ENCODE measurements at regions not wholly inside any gene's neighbourhood (a gene's known extent, or its start where the extent isn't known, plus 50 kb on each side); places are given as distances from the start of the nearest gene placed in this dataset.
A peak's percentile ranks its signal among the peaks of the same experiment; 100 is the strongest.
"Not testable (repeated sequence)": the region's sequence is repeated elsewhere in the genome, so short reads cannot be mapped to it uniquely, and the experiment has no call there.

- DNase-seq (ENCODE audit: insufficient read length, low spot score), result no peak
- TF ChIP-seq PAX5 (IDR thresholded peaks at IDR 0.05; ENCODE audit: insufficient read depth, low read length, severe bottlenecking), result no peak
- no peak for TF ChIP-seq SPI1 (IDR thresholded peaks at IDR 0.05; ENCODE audit: low read depth, low read length)
- TF ChIP-seq POU2F2 (IDR thresholded peaks at IDR 0.05; ENCODE audit: low read depth, low read length), result no peak
- no peak for TF ChIP-seq POLR2AphosphoS5 (IDR thresholded peaks at IDR 0.05; ENCODE audit: low read depth, low read length)
- TF ChIP-seq POLR2A (IDR thresholded peaks at IDR 0.05; ENCODE audit: low read depth, low read length), result no peak
- TF ChIP-seq TAF1 (IDR thresholded peaks at IDR 0.05; ENCODE audit: low read depth, low read length), result no peak
- FAIRE-seq, result no peak
These were observed 50.1 kb upstream of the N4BP3 start for GRCh38 chr5:178063277-178063676.

GRCh38 chr5:178058321-178059012 is 54.9 kb upstream of the N4BP3 start:
- no peak for FAIRE-seq
- no peak for DNase-seq (ENCODE audit: insufficient read length, low spot score)

GRCh38 chr5:178057839-178058238 is 55.5 kb upstream of the N4BP3 start:
- no peak for DNase-seq (ENCODE audit: insufficient read length, low spot score)
- FAIRE-seq, result no peak
- no peak for TF ChIP-seq PAX5 (IDR thresholded peaks at IDR 0.05; ENCODE audit: insufficient read depth, low read length, severe bottlenecking)
- TF ChIP-seq SPI1 (IDR thresholded peaks at IDR 0.05; ENCODE audit: low read depth, low read length), result no peak
- no peak for TF ChIP-seq POLR2A (IDR thresholded peaks at IDR 0.05; ENCODE audit: low read depth, low read length)
- no peak for TF ChIP-seq TAF1 (IDR thresholded peaks at IDR 0.05; ENCODE audit: low read depth, low read length)
- TF ChIP-seq POLR2AphosphoS5 (IDR thresholded peaks at IDR 0.05; ENCODE audit: low read depth, low read length), result no peak
- TF ChIP-seq POU2F2 (IDR thresholded peaks at IDR 0.05; ENCODE audit: low read depth, low read length), result no peak

More at GRCh38 chr5:178058321-178059012, 54.9 kb upstream of the N4BP3 start:
- no peak for TF ChIP-seq POU2F2 (IDR thresholded peaks at IDR 0.05; ENCODE audit: low read depth, low read length)
- no peak for TF ChIP-seq PAX5 (IDR thresholded peaks at IDR 0.05; ENCODE audit: insufficient read depth, low read length, severe bottlenecking)
- no peak for TF ChIP-seq TAF1 (IDR thresholded peaks at IDR 0.05; ENCODE audit: low read depth, low read length)
- no peak for TF ChIP-seq POLR2AphosphoS5 (IDR thresholded peaks at IDR 0.05; ENCODE audit: low read depth, low read length)
- TF ChIP-seq SPI1 (IDR thresholded peaks at IDR 0.05; ENCODE audit: low read depth, low read length), result no peak
- no peak for TF ChIP-seq POLR2A (IDR thresholded peaks at IDR 0.05; ENCODE audit: low read depth, low read length)

GRCh38 chr5:178056935-178057334 is 56.4 kb upstream of the N4BP3 start:
- TF ChIP-seq POLR2A (IDR thresholded peaks at IDR 0.05; ENCODE audit: low read depth, low read length) (no peak), PAX5 (IDR thresholded peaks at IDR 0.05; ENCODE audit: insufficient read depth, low read length, severe bottlenecking) (no peak), POU2F2 (IDR thresholded peaks at IDR 0.05; ENCODE audit: low read depth, low read length) (no peak), POLR2AphosphoS5 (IDR thresholded peaks at IDR 0.05; ENCODE audit: low read depth, low read length) (no peak), SPI1 (IDR thresholded peaks at IDR 0.05; ENCODE audit: low read depth, low read length) (no peak), TAF1 (IDR thresholded peaks at IDR 0.05; ENCODE audit: low read depth, low read length) (no peak)
- DNase-seq (ENCODE audit: insufficient read length, low spot score), result no peak
- FAIRE-seq, result no peak

GRCh38 chr5:178055536-178055935 is 57.8 kb upstream of the N4BP3 start:
- not testable (repeated sequence) for FAIRE-seq

GRCh38 chr5:178052062-178052461 is 56.0 kb upstream of the PROP1 start:
- not testable (repeated sequence) for FAIRE-seq; DNase-seq (ENCODE audit: insufficient read length, low spot score)

More at GRCh38 chr5:178055536-178055935, 57.8 kb upstream of the N4BP3 start:
- DNase-seq (ENCODE audit: insufficient read length, low spot score), result not testable (repeated sequence)

- DNase-seq (ENCODE audit: insufficient read length, low spot score); FAIRE-seq: not testable (repeated sequence)
These were observed 54.8 kb upstream of the PROP1 start for GRCh38 chr5:178050873-178051272.

GRCh38 chr5:178047943-178048342 is 51.9 kb upstream of the PROP1 start:
- not testable (repeated sequence) for DNase-seq (ENCODE audit: insufficient read length, low spot score); FAIRE-seq

GRCh38 chr5:178046757-178047399 is 50.8 kb upstream of the PROP1 start:
- not testable (repeated sequence) for FAIRE-seq; DNase-seq (ENCODE audit: insufficient read length, low spot score)
- peak; percentile 35 for TF ChIP-seq SPI1 (IDR thresholded peaks at IDR 0.05; ENCODE audit: low read depth, low read length)

GRCh38 chr5:178045963-178046362 is 49.9 kb upstream of the PROP1 start:
- not testable (repeated sequence) for DNase-seq (ENCODE audit: insufficient read length, low spot score); FAIRE-seq

All from GM12891 (cell line).